ENCODE measurements at regions not wholly inside any gene's neighbourhood (a gene's known extent, or its start where the extent isn't known, plus 50 kb on each side); places are given as distances from the start of the nearest gene placed in this dataset.

- TF ChIP-seq, protein P1, sequence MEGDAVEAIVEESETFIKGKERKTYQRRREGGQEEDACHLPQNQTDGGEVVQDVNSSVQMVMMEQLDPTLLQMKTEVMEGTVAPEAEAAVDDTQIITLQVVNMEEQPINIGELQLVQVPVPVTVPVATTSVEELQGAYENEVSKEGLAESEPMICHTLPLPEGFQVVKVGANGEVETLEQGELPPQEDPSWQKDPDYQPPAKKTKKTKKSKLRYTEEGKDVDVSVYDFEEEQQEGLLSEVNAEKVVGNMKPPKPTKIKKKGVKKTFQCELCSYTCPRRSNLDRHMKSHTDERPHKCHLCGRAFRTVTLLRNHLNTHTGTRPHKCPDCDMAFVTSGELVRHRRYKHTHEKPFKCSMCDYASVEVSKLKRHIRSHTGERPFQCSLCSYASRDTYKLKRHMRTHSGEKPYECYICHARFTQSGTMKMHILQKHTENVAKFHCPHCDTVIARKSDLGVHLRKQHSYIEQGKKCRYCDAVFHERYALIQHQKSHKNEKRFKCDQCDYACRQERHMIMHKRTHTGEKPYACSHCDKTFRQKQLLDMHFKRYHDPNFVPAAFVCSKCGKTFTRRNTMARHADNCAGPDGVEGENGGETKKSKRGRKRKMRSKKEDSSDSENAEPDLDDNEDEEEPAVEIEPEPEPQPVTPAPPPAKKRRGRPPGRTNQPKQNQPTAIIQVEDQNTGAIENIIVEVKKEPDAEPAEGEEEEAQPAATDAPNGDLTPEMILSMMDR (IDR thresholded peaks at IDR 0.05) = no peak
- TF ChIP-seq POLR2A (IDR thresholded peaks at IDR 0.05) = no peak
Measured at GRCh38 chr2:234286956-234287355, 209.9 kb downstream of the ARL4C start.
